COR-L47 (cell line): ENCODE measurements at regions not wholly inside any gene's neighbourhood (a gene's known extent, or its start where the extent isn't known, plus 50 kb on each side); places are given as distances from the start of the nearest gene placed in this dataset.

Source experiments
- DNase-seq: peaks from one replicate; lab custom pipeline; 2025; lab: John Stamatoyannopoulos, UW

GRCh38 chr6:137779982-137780381 lies 87.1 kb upstream of the TNFAIP3 start:
- DNase-seq, result no peak

- DNase-seq, result no peak
Measured at GRCh38 chr6:137780447-137781034, 86.5 kb upstream of the TNFAIP3 start.

DNA sequence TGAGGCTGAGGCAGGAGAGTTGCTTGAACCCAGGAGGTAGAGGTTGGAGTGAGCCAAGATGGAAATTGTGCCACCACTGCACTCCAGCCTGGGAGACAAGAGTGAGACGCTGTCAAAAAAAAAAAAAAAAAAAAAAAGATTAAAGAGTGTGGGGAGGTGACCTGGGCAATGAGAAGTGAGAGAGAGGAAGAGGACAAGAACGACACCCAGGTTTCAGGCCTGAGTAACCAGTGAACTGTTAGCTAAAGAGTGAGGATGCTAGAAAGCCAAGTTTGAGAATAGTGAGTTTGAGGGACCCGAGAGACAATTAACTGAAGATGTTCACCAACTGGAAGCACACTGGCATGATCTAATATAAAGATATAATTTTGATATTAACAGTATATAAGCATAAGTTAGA lies 85.4 kb upstream of the TNFAIP3 start:
- DNase-seq, result no peak

GRCh38 chr6:137782166-137783039 lies 84.7 kb upstream of the TNFAIP3 start:
- no peak for DNase-seq

- DNase-seq, result no peak
Measured at GRCh38 chr6:137783710-137784109, 83.3 kb upstream of the TNFAIP3 start.

DNA sequence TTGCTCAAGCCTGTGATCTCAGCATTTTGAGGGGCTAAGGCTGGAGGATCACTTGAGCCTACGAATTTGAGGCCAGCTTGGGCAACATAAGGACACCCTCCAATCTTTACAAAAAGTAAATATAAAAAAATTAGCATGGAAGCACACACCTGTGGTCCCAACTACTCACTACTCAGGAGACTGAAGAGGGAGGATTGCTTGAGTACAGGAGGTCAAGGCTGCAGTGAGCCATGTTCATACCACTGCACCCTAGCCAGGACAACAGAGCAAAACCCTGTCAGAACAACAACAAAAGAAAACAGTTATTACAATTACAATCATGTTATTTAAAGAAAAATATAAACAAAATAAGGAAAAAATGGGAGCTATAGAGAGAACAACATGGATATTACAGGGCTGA lies 82.5 kb upstream of the TNFAIP3 start:
- no peak for DNase-seq

DNA sequence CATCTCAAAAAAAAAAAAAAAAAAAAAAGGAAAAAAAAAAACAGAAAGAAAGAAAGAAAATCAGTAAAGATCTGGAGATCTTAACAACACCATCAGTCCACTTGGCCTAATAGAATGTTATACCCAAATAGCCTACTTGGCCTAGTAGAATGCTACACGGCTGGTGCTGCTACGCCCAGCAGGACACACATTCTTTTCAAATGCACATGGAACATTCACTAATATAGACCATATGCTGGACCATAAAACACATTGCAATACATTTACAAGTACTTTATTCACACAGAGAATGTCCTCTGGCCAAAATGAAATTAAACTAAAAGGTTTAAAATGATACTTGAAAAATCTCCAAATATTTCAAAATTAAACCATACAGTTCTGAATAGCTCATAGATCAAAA lies 80.0 kb upstream of the TNFAIP3 start:
- no peak for DNase-seq

DNA sequence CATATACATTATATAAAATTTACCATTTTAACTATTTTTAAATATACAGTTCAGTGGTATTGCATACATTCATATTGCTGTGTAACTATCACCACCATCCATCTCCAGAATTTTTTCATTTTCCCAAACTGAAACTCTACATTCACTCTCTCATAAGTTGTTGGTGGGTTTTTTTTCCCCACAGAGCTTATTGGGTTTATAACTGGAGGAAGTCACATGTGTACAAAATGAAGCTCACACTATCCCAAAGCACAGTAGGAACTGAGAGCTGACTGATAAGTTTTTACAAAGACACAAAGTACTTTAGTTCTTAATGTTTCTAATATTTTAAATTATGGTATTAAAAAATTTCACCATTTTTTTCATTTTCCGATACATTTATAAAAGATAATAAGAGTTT lies 78.8 kb upstream of the TNFAIP3 start:
- no peak for DNase-seq

DNA sequence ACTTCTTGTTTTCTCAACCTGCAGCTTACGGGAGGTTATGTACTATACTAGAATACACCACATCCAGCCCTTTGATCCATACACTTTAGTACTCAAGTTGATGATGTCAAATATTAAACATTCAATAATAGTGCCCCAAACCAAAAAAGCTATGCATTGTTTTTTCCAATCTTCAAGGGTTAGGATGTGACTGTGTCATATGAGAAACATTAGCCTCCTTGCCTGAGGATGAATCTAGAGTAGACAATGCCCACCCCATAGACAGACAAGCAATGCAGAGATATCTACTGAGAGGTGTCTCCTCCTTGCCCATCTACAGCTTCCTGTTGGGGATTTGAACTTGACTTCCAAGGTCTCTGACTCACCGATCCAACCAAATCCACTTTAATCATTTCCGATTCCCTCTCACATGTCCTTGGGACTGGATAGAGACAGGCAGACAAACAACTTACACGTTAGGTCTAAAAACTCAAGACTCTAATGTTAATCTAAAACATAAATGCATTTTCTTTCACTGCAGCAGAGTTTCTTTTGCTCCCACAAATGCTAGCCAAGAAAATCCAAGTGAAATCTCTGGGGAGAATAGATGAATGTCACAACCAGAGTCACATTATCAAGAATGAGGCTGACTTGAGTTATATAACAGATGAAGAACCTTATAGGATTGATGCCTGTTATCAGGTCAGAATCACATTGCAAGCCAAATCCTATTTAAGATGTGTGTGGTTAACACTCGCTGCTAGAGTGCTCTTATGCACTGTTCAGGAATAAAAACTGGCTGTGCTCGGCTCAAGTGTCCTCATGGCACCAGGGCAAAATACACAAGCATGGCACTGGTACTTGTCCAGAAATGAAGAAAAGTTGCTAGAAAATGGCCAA lies 75.5 kb upstream of the TNFAIP3 start:
- no peak for DNase-seq

GRCh38 chr6:137792160-137793033 lies 74.7 kb upstream of the TNFAIP3 start:
- DNase-seq, result no peak

- no peak for DNase-seq
Measured at GRCh38 chr6:137793805-137794515, 73.1 kb upstream of the TNFAIP3 start.

DNA sequence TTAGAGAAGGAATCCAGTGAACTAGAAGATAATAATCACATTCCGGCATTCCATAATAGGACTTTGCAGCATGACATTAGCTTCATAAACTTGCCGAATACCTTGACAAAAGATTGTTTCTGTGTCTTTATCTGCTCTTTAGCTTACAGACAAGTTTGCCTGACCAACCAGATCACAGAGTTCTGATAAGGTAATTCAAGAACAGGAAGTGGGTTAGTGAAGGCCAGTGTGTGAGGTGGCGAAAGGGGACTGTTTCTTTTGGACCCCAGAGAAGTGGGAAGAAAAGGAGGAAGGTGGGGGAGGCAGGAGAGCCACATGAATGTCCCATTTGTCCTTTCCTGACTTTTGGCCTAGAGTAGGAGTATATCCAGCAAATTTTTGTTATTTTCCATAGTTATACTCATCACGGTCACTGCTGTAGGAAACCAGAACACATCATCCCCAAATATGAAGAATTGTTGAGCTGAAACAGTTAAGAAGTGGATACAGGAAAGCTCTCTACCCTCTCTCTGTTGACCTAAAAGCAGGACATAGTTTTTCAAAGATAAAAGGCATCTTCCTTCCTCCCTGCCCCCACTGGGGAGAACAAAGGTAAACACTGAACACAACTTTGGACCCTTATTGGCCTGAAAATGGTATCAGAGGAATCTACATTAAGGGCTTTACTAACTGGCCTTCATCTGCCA lies 72.4 kb upstream of the TNFAIP3 start:
- DNase-seq, result no peak

- DNase-seq, result no peak
Measured at GRCh38 chr6:137795501-137795900, 71.6 kb upstream of the TNFAIP3 start.

- DNase-seq, result no peak
Measured at GRCh38 chr6:137798261-137798660, 68.8 kb upstream of the TNFAIP3 start.

GRCh38 chr6:137798846-137799245 lies 68.2 kb upstream of the TNFAIP3 start:
- DNase-seq, result no peak

- DNase-seq, result no peak
Measured at GRCh38 chr6:137799950-137800568, 67.0 kb upstream of the TNFAIP3 start.

DNA sequence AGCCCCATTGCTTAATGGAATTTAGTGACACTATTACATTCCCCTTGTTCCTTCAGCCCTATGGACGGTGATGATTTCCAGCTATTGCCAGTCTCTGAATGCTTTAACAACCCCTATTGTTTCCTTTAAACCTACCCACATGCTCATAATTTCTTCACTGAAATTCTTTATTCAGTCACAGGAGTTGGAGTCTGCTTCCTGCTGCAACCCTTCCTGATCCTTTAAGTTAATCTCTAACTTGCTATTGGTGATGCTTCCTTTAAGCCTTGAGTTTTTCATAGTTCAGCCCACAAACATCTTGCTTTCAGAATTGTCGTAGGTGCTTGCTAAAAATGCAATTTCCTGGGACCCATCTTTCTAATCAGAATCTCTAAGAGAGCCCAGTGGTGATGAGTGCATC lies 66.3 kb upstream of the TNFAIP3 start:
- no peak for DNase-seq

DNA sequence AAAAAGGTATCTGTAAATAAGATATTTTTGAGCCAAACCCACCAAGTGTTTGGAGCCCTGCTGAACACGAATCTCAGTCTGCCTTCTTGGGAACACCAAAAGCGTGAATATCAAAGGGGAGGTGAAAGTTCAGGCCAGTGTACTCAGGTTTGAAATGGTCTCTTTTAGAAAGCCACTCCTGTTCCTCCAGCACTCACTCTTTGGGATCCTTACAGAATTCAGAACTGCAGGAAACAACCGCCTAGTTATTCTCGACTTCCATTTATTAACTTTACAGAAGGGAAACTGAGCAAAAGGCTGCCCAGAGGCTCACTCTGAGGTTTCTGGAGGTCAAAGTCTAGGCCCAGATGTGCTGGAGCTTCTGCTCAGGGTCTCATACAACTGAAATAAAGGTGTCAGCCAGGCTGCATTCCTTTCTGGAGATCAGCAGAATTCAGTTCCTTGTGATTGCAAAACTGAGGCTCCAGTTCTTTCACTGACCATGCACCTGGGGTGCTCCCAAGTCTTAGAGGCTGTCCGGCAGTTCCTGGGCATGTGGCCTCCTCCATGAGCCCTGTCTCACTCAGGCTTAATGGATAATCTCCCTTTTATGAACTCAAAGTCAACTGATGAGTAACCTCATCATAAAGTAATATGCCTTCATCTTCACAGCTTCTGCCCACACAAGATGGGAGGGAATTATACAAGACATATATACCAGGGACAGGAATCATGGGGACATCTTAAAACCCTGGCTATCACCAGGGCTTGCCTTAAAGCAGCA lies 65.5 kb upstream of the TNFAIP3 start:
- no peak for DNase-seq
